ENCODE measurements at regions not wholly inside any gene's neighbourhood (a gene's known extent, or its start where the extent isn't known, plus 50 kb on each side); places are given as distances from the start of the nearest gene placed in this dataset.

DNA sequence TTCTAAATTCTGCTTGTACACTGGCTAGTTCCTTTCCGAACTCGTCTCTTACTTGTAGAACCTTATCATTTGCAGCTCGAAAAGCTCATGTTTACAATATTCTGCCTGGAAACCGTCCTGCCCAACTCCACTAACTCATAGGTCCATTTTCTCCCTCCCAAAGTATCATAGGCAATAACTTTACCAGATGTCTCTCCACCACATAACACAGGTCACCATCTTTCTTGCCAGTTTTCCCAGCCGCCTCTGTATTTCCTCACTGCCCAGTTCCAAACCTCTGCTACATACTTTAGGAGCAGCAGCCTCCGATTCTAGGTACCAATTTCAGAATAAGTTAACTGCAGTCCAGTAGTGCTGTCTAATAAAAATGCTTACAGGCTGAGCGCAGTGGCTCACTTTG, 259.5 kb downstream of the GLI2 start:
- no peaks in the 10 kb centered on the region for H3K9me3 Mint-ChIP-seq
- H3K27me3 Mint-ChIP-seq, result no peaks in the 10 kb centered on the region
- no peak overlapping the region for H3K4me3 Mint-ChIP-seq
- CTCF ChIA-PET, result no interaction called here
- no peaks in the 10 kb centered on the region for H3K36me3 Mint-ChIP-seq (ENCODE audit: low read depth)
- ATAC-seq (ENCODE audit: low read depth) (no peak), DNase-seq (no peak)
- intact Hi-C loops (cut with micrococcal nuclease), result no loop called here
- TF ChIP-seq, protein P1, sequence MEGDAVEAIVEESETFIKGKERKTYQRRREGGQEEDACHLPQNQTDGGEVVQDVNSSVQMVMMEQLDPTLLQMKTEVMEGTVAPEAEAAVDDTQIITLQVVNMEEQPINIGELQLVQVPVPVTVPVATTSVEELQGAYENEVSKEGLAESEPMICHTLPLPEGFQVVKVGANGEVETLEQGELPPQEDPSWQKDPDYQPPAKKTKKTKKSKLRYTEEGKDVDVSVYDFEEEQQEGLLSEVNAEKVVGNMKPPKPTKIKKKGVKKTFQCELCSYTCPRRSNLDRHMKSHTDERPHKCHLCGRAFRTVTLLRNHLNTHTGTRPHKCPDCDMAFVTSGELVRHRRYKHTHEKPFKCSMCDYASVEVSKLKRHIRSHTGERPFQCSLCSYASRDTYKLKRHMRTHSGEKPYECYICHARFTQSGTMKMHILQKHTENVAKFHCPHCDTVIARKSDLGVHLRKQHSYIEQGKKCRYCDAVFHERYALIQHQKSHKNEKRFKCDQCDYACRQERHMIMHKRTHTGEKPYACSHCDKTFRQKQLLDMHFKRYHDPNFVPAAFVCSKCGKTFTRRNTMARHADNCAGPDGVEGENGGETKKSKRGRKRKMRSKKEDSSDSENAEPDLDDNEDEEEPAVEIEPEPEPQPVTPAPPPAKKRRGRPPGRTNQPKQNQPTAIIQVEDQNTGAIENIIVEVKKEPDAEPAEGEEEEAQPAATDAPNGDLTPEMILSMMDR (IDR thresholded peaks at IDR 0.05), result no peak
- no peak overlapping the region for H3K27ac Mint-ChIP-seq
- POLR2A ChIA-PET, result no interaction called here
- H3K4me1 Mint-ChIP-seq, result no peaks in the 10 kb centered on the region

DNA sequence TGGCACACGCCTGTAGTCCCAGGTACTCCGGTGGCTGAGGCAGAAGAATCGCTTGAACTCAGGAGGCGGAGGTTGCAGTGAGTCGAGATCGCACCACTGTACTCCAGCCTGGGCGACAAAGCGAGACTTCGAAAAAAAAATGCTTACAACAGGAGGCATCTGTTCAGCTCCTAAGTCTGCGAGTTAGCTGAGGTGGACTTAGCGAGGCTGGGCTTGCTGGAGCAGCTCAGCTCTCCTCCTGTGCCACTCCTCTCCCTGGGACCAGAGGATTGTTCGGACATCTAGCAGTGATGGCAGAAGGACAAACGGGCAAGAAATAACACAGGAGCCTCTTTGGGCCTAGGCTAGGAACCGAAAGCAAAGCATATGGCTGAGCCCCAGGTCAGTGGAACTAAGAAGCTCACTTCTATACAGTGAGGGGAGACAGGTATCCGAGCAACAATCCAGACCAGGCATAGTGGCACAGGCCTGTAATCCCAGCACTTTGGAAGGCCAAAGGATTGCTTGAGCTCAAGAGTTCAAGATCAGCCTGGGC, 260.1 kb downstream of the GLI2 start:
- ATAC-seq (ENCODE audit: low read depth), result no peak
- POLR2A ChIA-PET, result no interaction called here

DNA sequence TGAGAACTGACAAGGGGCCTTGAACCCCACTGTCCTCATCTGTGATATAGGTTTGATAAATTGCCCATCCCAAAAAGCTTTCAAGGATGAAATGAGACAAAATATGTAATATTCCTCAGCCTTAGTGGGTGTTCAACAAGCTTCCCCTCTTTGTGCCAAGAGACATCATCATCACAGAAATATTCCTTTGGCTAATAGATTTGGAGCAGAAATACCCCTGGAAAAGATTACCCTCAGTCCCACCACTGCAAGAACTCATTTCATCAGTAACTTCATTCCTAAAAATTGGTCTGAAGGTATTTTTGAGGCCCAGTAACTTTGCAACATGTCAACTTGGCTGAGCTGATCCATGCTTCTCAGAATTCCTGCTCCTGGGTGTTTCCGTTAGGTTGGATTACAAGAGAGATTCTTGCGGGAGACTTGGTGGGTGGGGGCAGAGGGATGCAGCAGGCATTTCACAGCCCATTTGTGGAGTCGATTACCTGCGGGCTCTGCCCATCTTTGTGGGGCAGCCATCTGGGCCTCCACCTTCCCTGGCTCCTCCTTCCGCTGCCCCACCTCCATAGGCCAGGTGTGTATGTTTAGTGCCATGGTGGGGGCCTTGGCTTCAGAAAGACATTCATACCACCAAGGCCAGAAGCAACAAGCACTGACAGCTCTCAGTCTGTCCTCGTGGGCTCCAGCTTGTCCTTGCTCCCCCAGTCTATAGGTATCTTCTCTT, 263.9 kb downstream of the GLI2 start:
- ATAC-seq (ENCODE audit: low read depth) (no peak), DNase-seq (no peak)
- Mint-ChIP-seq H3K9me3 (no peaks in the 10 kb centered on the region), H3K36me3 (ENCODE audit: low read depth) (no peaks in the 10 kb centered on the region), H3K4me3 (no peak overlapping the region), H3K27ac (no peak overlapping the region), H3K4me1 (no peaks in the 10 kb centered on the region), H3K27me3 (no peaks in the 10 kb centered on the region)
- ChIA-PET CTCF (no interaction called here), POLR2A (no interaction called here)
- intact Hi-C loops (cut with micrococcal nuclease), result no loop called here
- TF ChIP-seq, protein P1 (IDR thresholded peaks at IDR 0.05), result no peak

More for the DNA sequence above, 260.1 kb downstream of the GLI2 start:
- TF ChIP-seq, protein P1 (IDR thresholded peaks at IDR 0.05), result no peak
- intact Hi-C loops (cut with micrococcal nuclease), result no loop called here
- H3K9me3 Mint-ChIP-seq, result no peaks in the 10 kb centered on the region
- no peak overlapping the region for H3K27ac Mint-ChIP-seq
- no peak overlapping the region for H3K4me3 Mint-ChIP-seq
- DNase-seq, result no peak
- H3K36me3 Mint-ChIP-seq (ENCODE audit: low read depth), result no peaks in the 10 kb centered on the region
- H3K4me1 Mint-ChIP-seq, result no peaks in the 10 kb centered on the region
- no peaks in the 10 kb centered on the region for H3K27me3 Mint-ChIP-seq
- CTCF ChIA-PET, result no interaction called here

DNA sequence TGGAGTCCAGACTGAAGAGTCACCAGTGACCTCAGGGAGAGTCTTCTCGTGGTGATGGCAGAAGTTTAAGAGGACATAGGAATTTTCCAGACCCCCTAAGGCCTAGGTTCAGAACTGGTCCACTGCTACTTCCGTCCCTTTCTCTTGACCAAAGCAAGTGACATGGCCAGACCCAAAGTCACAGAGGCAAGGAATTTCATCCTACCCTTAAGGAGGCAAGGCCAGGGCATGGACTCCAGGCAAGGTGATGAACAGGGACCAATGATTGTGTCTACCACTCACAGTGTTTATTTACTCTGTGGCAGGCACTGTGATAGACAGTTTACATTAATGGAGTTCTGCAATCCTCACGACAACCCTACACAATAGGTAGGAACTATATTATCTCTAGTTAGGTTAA, 265.1 kb downstream of the GLI2 start:
- POLR2A ChIA-PET, result no interaction called here
- DNase-seq (no peak), ATAC-seq (ENCODE audit: low read depth) (no peak)
- TF ChIP-seq, protein P1 (IDR thresholded peaks at IDR 0.05), result no peak
- no peaks in the 10 kb centered on the region for H3K27me3 Mint-ChIP-seq
- CTCF ChIA-PET, result no interaction called here
- H3K4me3 Mint-ChIP-seq, result no peak overlapping the region
- no peak overlapping the region for H3K27ac Mint-ChIP-seq
- intact Hi-C loops (cut with micrococcal nuclease), result no loop called here
- H3K4me1 Mint-ChIP-seq, result no peaks in the 10 kb centered on the region
- no peaks in the 10 kb centered on the region for H3K9me3 Mint-ChIP-seq
- no peaks in the 10 kb centered on the region for H3K36me3 Mint-ChIP-seq (ENCODE audit: low read depth)

DNA sequence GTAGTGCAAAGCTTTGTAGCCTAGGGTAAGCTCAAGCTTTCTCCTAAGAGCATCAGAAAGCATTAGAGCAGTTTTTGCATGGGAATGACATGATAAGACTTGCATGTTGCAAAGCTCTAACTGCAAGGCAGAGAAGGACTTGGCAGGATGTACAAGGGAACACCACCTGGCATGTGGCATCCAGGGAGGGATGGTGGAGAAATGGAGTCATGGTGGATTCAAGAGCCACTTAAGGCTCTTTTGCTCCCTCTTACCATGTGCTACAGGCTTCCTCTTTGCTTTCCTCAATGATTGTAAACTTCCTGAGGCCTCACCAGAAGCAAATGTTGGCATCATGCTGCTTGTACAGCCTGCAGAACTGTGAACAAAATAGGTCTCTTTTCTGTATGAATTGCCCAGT, 266.0 kb downstream of the GLI2 start:
- H3K9me3 Mint-ChIP-seq, result no peaks in the 10 kb centered on the region
- no peak for ATAC-seq (ENCODE audit: low read depth)
- intact Hi-C loops (cut with micrococcal nuclease), result no loop called here

More for the DNA sequence above, 266.0 kb downstream of the GLI2 start:
- Mint-ChIP-seq H3K27ac (no peak overlapping the region), H3K27me3 (no peaks in the 10 kb centered on the region), H3K36me3 (ENCODE audit: low read depth) (no peaks in the 10 kb centered on the region), H3K4me1 (no peaks in the 10 kb centered on the region), H3K4me3 (no peak overlapping the region)
- CTCF ChIA-PET, result no interaction called here
- POLR2A ChIA-PET, result no interaction called here
- DNase-seq, result no peak
- TF ChIP-seq, protein P1 (IDR thresholded peaks at IDR 0.05), result no peak
